ENCODE measurements at regions not wholly inside any gene's neighbourhood (a gene's known extent, or its start where the extent isn't known, plus 50 kb on each side); places are given as distances from the start of the nearest gene placed in this dataset.

- no peak overlapping the region for H3K4me3 ChIP-seq (replicated peaks in 1 of 2; ENCODE audit: low read depth in 2 of 2, low read length in 2 of 2)
- no peak for DNase-seq (ENCODE audit: low read depth in 2 of 2)
- TF ChIP-seq CTCF (IDR thresholded peaks at IDR 0.05; ENCODE audit: low read depth, low read length): no peak
These were observed 125.2 kb upstream of the CPEB4 start for GRCh38 chr5:173762930-173763329.

DNA sequence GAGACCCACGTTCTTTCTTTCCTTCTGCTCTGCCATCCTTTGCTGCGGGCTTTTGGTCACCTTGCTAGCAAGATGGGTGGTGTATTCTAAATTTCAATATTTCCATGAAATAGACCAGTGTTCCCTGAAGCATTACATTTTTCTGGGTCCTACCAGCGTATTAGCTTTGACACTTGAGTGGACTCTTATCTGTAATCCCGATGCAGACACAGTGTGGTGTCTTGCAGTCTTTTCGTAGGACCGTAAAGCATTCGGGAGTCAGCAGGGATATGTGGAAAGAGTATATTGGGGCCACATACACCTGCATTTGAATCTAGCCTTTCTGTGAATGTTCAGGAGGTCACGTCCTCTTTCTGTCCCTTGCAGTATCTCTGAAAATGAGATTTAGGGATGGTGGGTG is 124.7 kb upstream of the CPEB4 start:
- H3K4me3 ChIP-seq (replicated peaks in 1 of 2; ENCODE audit: low read depth in 2 of 2, low read length in 2 of 2): no peak overlapping the region
- no peak for DNase-seq (ENCODE audit: low read depth in 2 of 2)
- no peak for TF ChIP-seq CTCF (IDR thresholded peaks at IDR 0.05; ENCODE audit: low read depth, low read length)

DNA sequence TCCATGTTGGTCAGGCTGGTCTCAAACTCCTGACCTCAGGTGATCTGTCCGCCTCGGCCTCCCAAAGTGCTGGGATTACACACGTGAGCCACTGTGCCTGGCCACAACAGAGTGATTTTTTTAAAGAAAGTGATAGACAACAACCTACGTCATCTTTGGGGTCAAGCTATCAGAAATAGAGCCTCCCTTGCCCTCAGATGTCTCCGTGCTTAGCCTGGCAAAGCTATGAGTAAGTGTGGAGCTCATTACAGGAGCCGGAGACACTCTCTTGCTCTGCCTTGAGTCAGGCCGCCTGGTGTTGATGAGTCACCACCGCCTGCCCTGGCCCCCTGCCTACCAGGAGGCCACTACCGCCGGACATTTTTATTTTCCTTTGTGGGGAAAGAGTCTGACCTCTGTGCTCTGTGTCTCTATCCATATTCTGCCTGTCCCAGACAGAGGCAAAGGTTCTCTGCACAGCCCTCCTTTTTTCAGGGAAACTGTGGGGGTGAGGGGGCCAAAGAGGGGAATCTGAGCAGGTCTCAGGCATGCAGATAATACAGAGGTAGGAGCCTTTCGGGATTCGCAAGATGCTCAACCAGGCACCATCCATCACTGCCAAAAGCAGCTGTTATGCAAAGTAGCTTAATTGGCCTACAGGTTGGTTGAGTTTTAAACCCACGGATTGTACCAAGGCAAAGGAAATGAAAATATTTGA is 123.7 kb upstream of the CPEB4 start:
- peak; percentile 95 to 97 for DNase-seq (ENCODE audit: low read depth in 2 of 2)
- no peak for TF ChIP-seq CTCF (IDR thresholded peaks at IDR 0.05; ENCODE audit: low read depth, low read length)
- H3K4me3 ChIP-seq (replicated peaks in 1 of 2; ENCODE audit: low read depth in 2 of 2, low read length in 2 of 2): no peak overlapping the region

DNA sequence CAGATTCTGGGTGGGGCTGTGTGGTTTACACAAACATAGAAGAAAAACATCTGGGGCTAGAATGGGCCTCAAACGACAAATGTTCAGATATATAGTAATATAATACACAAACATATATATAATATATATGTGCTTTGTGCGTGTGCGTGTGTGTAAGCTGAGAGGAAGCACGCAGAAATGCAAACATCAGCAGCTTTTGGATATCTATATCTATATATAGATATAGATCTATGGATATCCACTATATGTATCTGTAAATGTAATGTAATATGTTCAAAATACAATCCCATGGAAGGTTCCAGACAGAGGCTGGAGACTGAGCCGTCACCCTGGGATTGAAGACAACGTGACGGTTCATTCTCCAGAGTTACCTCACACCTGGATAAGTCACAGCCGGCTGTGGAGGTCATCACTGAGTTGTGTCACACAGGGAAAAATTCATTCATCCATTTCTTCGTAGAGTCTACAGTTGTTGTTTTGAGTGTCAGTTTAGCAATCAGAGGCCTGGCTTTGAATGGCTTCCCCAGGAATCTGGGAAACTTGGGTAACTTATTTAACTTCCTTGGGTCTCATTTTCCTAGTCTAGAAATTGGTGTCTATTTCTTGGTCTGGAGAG is 123.0 kb upstream of the CPEB4 start:
- DNase-seq (ENCODE audit: low read depth in 2 of 2): no peak
- no peak for TF ChIP-seq CTCF (IDR thresholded peaks at IDR 0.05; ENCODE audit: low read depth, low read length)

GRCh38 chr5:173765661-173766060 is 122.5 kb upstream of the CPEB4 start:
- H3K4me3 ChIP-seq (replicated peaks in 1 of 2; ENCODE audit: low read depth in 2 of 2, low read length in 2 of 2): no peak overlapping the region
- TF ChIP-seq CTCF (IDR thresholded peaks at IDR 0.05; ENCODE audit: low read depth, low read length): no peak
- DNase-seq (ENCODE audit: low read depth in 2 of 2): no peak

More for the DNA sequence above, 123.0 kb upstream of the CPEB4 start:
- H3K4me3 ChIP-seq (replicated peaks in 1 of 2; ENCODE audit: low read depth in 2 of 2, low read length in 2 of 2): no peak overlapping the region

GRCh38 chr5:173767574-173768266 is 120.4 kb upstream of the CPEB4 start:
- no peak overlapping the region for H3K4me3 ChIP-seq (replicated peaks in 1 of 2; ENCODE audit: low read depth in 2 of 2, low read length in 2 of 2)
- TF ChIP-seq CTCF (IDR thresholded peaks at IDR 0.05; ENCODE audit: low read depth, low read length): no peak
- DNase-seq (ENCODE audit: low read depth in 2 of 2): no peak
